Vagina (tissue), 2 donors: ENCODE measurements at regions not wholly inside any gene's neighbourhood (a gene's known extent, or its start where the extent isn't known, plus 50 kb on each side); places are given as distances from the start of the nearest gene placed in this dataset.

ENCODE experiments used
- CTCF ChIP-seq, 3 experiments: fragments of 450-650 bp in 2 of 3; fragments of 200-600 bp in 1 of 3; sonication (generic) in 1 of 3; IDR thresholded peaks; one replicate each; pipeline ENCODE4 v1.5.1; 2017 to 2019; ENCODE audit warnings: antibody characterized with exemption in 3 of 3, mild to moderate bottlenecking in 2 of 3, moderate library complexity in 2 of 3
- POLR2A ChIP-seq, 2 donors: fragments of 450-650 bp; IDR thresholded peaks; one replicate each; pipeline ENCODE4 v1.6.1; 2017; ENCODE audit warnings: antibody characterized with exemption in 2 of 2, mild to moderate bottlenecking in 2 of 2, moderate library complexity in 2 of 2

DNA sequence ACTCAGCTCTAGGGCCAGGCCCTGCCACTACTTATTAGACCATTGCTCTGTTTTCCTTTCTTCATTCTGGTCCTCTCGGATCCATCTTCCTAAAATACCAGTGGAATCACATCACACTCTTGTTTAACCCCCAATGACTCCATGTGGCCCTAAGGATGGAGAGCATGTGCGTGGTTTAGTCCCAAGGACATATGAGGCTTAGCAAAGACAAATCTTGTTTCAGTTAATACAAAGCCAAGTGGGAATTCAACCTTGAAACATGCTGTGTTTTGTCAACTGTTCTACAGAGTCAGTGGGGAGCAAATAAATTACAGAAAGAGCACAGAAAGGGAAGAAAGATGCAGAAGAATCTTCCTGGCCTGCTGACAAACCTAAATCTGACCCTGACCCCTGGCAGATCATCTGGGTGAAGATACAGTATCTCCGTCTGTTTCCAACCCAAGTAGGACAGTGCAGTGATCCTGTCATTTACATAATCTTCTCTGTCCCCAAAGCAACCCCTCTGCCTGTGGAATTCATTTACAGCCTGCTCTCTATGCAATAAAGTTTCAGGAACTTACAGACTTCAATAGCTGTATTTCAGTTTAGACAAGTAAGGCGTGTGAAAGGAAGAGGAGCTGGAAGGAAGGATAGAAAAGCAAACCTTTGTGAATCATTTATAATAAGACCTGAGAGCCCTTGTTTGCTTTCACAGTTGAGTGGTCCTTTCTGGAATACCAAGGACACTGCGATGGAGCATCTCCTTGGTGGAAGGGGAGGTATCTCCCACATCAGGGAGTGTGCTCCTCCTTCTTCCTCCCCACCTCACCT is 144.0 kb downstream of the THBS2 start:
- TF ChIP-seq CTCF (IDR thresholded peaks at IDR 0.05) = no peak
- no peak for TF ChIP-seq POLR2A (IDR thresholded peaks at IDR 0.05)
